Panc1 (cell line): ENCODE measurements at regions not wholly inside any gene's neighbourhood (a gene's known extent, or its start where the extent isn't known, plus 50 kb on each side); places are given as distances from the start of the nearest gene placed in this dataset.

Experiments
- CTCF ChIP-seq: fragments of 450-650 bp; IDR thresholded peaks from 2 replicates; pipeline ENCODE4 v1.5.1; 2017; ENCODE audit warnings: mild to moderate bottlenecking
- POLR2AphosphoS5 ChIP-seq: IDR thresholded peaks from 2 replicates; pipeline ENCODE4 v1.6.1; 2012; ENCODE audit warnings: mild to moderate bottlenecking, low read depth, low read length, moderate library complexity
- REST ChIP-seq, 2 experiments: IDR thresholded peaks; 2 replicates each; pipeline ENCODE4 v1.6.1; 2011 to 2012; ENCODE audit warnings: low read depth in 2 of 2, control low read depth in 1 of 2, low read length in 1 of 2, mild to moderate bottlenecking in 1 of 2, moderate library complexity in 1 of 2; ENCODE audit not compliant: insufficient read depth in 1 of 2
- SIN3A ChIP-seq: IDR thresholded peaks from 2 replicates; pipeline ENCODE4 v1.6.1; 2012; ENCODE audit warnings: low read depth, mild to moderate bottlenecking, low read length, moderate library complexity, borderline replicate concordance; ENCODE audit not compliant: insufficient read depth
- TCF7L2 ChIP-seq: IDR thresholded peaks from 2 replicates; pipeline ENCODE4 v1.6.1; 2011; ENCODE audit warnings: mild to moderate bottlenecking, low read depth, low read length, inconsistent platforms

- TF ChIP-seq CTCF = no peak
- no peak for TF ChIP-seq REST (IDR thresholded peaks at IDR 0.05; ENCODE audit: insufficient read depth in 1 of 2, low read depth in 2 of 2, low read length in 1 of 2)
- TF ChIP-seq POLR2AphosphoS5 = no peak
- TF ChIP-seq SIN3A = no peak
- TF ChIP-seq TCF7L2 = no peak
Observed at GRCh38 chr10:24784923-24785322, 61.2 kb upstream of the ARHGAP21 start.
